ENCODE measurements at regions not wholly inside any gene's neighbourhood (a gene's known extent, or its start where the extent isn't known, plus 50 kb on each side); places are given as distances from the start of the nearest gene placed in this dataset.

- DNase-seq (ENCODE audit: low read depth), result no peak
Observed at GRCh38 chr4:28973587-28974350, 1746.4 kb upstream of the PCDH7 start.

GRCh38 chr4:28976369-28976768 lies 1743.8 kb upstream of the PCDH7 start:
- DNase-seq (ENCODE audit: low read depth), result no peak

GRCh38 chr4:29002151-29002550 lies 1718.0 kb upstream of the PCDH7 start:
- DNase-seq (ENCODE audit: low read depth), result no peak

- no peak for DNase-seq (ENCODE audit: low read depth)
Observed at GRCh38 chr4:29005838-29006237, 1714.3 kb upstream of the PCDH7 start.

GRCh38 chr4:29009908-29010307 lies 1710.3 kb upstream of the PCDH7 start:
- DNase-seq (ENCODE audit: low read depth), result no peak

GRCh38 chr4:29013341-29013740 lies 1706.8 kb upstream of the PCDH7 start:
- DNase-seq (ENCODE audit: low read depth), result no peak

- DNase-seq (ENCODE audit: low read depth), result no peak
Observed at GRCh38 chr4:29014555-29014954, 1705.6 kb upstream of the PCDH7 start.

GRCh38 chr4:29033703-29034102 lies 1686.5 kb upstream of the PCDH7 start:
- DNase-seq (ENCODE audit: low read depth), result no peak

- DNase-seq (ENCODE audit: low read depth), result no peak
Observed at GRCh38 chr4:29037501-29037900, 1682.7 kb upstream of the PCDH7 start.

GRCh38 chr4:29043411-29043810 lies 1676.8 kb upstream of the PCDH7 start:
- DNase-seq (ENCODE audit: low read depth), result no peak

- DNase-seq (ENCODE audit: low read depth), result no peak
Observed at GRCh38 chr4:29046186-29046585, 1674.0 kb upstream of the PCDH7 start.

- DNase-seq (ENCODE audit: low read depth), result no peak
Observed at GRCh38 chr4:29046781-29047180, 1673.4 kb upstream of the PCDH7 start.

GRCh38 chr4:29047341-29048041 lies 1672.7 kb upstream of the PCDH7 start:
- no peak for DNase-seq (ENCODE audit: low read depth)

GRCh38 chr4:29051381-29051965 lies 1668.7 kb upstream of the PCDH7 start:
- DNase-seq (ENCODE audit: low read depth), result no peak

- no peak for DNase-seq (ENCODE audit: low read depth)
Observed at GRCh38 chr4:29052266-29052665, 1667.9 kb upstream of the PCDH7 start.

GRCh38 chr4:29058531-29058930 lies 1661.6 kb upstream of the PCDH7 start:
- no peak for DNase-seq (ENCODE audit: low read depth)

GRCh38 chr4:29066861-29067260 lies 1653.3 kb upstream of the PCDH7 start:
- no peak for DNase-seq (ENCODE audit: low read depth)

- no peak for DNase-seq (ENCODE audit: low read depth)
Observed at GRCh38 chr4:29073571-29073970, 1646.6 kb upstream of the PCDH7 start.

- no peak for DNase-seq (ENCODE audit: low read depth)
Observed at GRCh38 chr4:29075366-29075765, 1644.8 kb upstream of the PCDH7 start.

- DNase-seq (ENCODE audit: low read depth), result no peak
Observed at GRCh38 chr4:29079260-29079659, 1640.9 kb upstream of the PCDH7 start.

GRCh38 chr4:29081234-29081955 lies 1638.8 kb upstream of the PCDH7 start:
- DNase-seq (ENCODE audit: low read depth), result no peak

- no peak for DNase-seq (ENCODE audit: low read depth)
Observed at GRCh38 chr4:29082684-29083083, 1637.5 kb upstream of the PCDH7 start.

GRCh38 chr4:29085748-29086147 lies 1634.4 kb upstream of the PCDH7 start:
- no peak for DNase-seq (ENCODE audit: low read depth)
